ENCODE measurements at regions not wholly inside any gene's neighbourhood (a gene's known extent, or its start where the extent isn't known, plus 50 kb on each side); places are given as distances from the start of the nearest gene placed in this dataset.

GRCh38 chr13:29954082-29955028 lies 103.9 kb upstream of the UBL3 start:
- Histone ChIP-seq H3K27ac (ENCODE audit: low read depth, low read length) (no peak overlapping the region), H3K9ac (ENCODE audit: low read length in 5 of 5) (no peak overlapping the region), H3K4me1 (ENCODE audit: control insufficient read depth in 5 of 5, insufficient read depth in 5 of 5, low read length in 5 of 5) (peaks cover 0 to 13% (median 7%) of the 10 kb centered on the region in 5 donors), H3K27me3 (ENCODE audit: control insufficient read depth in 5 of 5, insufficient read depth in 4 of 5, low read length in 5 of 5) (peaks cover 0 to 3% (median 0%) of the 10 kb centered on the region in 5 donors), H3K36me3 (ENCODE audit: control insufficient read depth in 5 of 5, insufficient read depth in 5 of 5, low read length in 5 of 5) (no peaks in the 10 kb centered on the region), H3K4me3 (ENCODE audit: low read depth in 1 of 5, low read length in 5 of 5) (no peak overlapping the region), H3K9me3 (ENCODE audit: control insufficient read depth in 5 of 5, low read length in 5 of 5) (no peaks in the 10 kb centered on the region)

- Histone ChIP-seq H3K4me1 (ENCODE audit: control insufficient read depth in 5 of 5, insufficient read depth in 5 of 5, low read length in 5 of 5) (peaks cover 0 to 13% (median 7%) of the 10 kb centered on the region in 5 donors), H3K27me3 (ENCODE audit: control insufficient read depth in 5 of 5, insufficient read depth in 4 of 5, low read length in 5 of 5) (peaks cover 0 to 4% (median 2%) of the 10 kb centered on the region in 5 donors), H3K27ac (ENCODE audit: low read depth, low read length) (no peak overlapping the region), H3K4me3 (ENCODE audit: low read depth in 1 of 5, low read length in 5 of 5) (no peak overlapping the region), H3K36me3 (ENCODE audit: control insufficient read depth in 5 of 5, insufficient read depth in 5 of 5, low read length in 5 of 5) (no peaks in the 10 kb centered on the region), H3K9me3 (ENCODE audit: control insufficient read depth in 5 of 5, low read length in 5 of 5) (no peaks in the 10 kb centered on the region), H3K9ac (ENCODE audit: low read length in 5 of 5) (no peak overlapping the region)
Observed at GRCh38 chr13:29953542-29953941, 103.1 kb upstream of the UBL3 start.

DNA sequence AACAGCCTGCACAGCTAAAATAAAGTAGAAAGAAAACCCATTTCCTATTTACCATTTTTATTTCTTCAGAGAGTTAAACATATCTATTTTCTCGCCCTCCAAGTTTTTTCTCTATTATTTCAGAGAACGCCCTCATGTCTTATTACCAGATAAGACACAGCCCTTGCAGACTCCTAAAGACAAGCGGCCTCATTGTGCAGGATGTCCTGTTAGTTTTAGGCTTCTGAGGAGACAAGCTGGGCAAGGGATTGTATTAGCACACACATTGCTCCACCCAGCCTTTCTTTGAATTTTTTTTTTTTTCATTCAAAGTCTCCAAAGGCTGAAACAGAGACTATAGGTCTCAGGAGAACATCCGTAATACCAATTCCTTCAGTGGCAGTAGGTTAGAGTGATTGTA lies 101.8 kb upstream of the UBL3 start:
- Histone ChIP-seq H3K4me3 (ENCODE audit: low read depth in 1 of 5, low read length in 5 of 5) (no peak overlapping the region), H3K4me1 (ENCODE audit: control insufficient read depth in 5 of 5, insufficient read depth in 5 of 5, low read length in 5 of 5) (peaks cover 0 to 13% (median 7%) of the 10 kb centered on the region in 5 donors), H3K9ac (ENCODE audit: low read length in 5 of 5) (no peak overlapping the region), H3K9me3 (ENCODE audit: control insufficient read depth in 5 of 5, low read length in 5 of 5) (no peaks in the 10 kb centered on the region), H3K27me3 (ENCODE audit: control insufficient read depth in 5 of 5, insufficient read depth in 4 of 5, low read length in 5 of 5) (peaks cover 0 to 4% (median 2%) of the 10 kb centered on the region in 5 donors), H3K36me3 (ENCODE audit: control insufficient read depth in 5 of 5, insufficient read depth in 5 of 5, low read length in 5 of 5) (no peaks in the 10 kb centered on the region), H3K27ac (ENCODE audit: low read depth, low read length) (no peak overlapping the region)

DNA sequence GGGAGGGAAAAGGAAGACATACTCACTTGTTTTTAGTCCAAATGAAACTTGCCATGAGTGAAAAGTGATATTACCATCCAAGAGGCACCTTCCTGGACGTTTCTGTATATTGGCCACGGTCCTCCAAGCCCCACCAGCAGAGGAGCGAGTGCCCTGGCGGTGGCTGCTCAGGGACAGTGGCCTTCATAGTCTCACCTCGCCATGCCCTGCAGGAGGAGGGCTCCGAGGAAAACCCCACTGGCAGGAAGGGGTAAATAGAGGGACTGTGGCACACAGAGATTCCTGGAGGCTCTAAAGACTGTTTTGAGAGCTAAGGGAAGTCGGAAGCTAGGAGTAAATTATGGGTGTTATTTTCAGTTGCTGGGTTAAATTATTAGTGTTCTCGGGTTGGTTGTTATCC lies 98.4 kb upstream of the UBL3 start:
- no peaks in the 10 kb centered on the region for H3K36me3 ChIP-seq (ENCODE audit: control insufficient read depth in 5 of 5, insufficient read depth in 5 of 5, low read length in 5 of 5)
- peaks cover 0 to 7% (median 1%) of the 10 kb centered on the region in 5 donors for H3K4me1 ChIP-seq (ENCODE audit: control insufficient read depth in 5 of 5, insufficient read depth in 5 of 5, low read length in 5 of 5)
- no peak overlapping the region for H3K27ac ChIP-seq (ENCODE audit: low read depth, low read length)
- peaks cover 0 to 2% (median 0%) of the 10 kb centered on the region in 5 donors for H3K27me3 ChIP-seq (ENCODE audit: control insufficient read depth in 5 of 5, insufficient read depth in 4 of 5, low read length in 5 of 5)
- no peaks in the 10 kb centered on the region for H3K9me3 ChIP-seq (ENCODE audit: control insufficient read depth in 5 of 5, low read length in 5 of 5)
- H3K9ac ChIP-seq (ENCODE audit: low read length in 5 of 5): no peak overlapping the region
- H3K4me3 ChIP-seq (ENCODE audit: low read depth in 1 of 5, low read length in 5 of 5): no peak overlapping the region

DNA sequence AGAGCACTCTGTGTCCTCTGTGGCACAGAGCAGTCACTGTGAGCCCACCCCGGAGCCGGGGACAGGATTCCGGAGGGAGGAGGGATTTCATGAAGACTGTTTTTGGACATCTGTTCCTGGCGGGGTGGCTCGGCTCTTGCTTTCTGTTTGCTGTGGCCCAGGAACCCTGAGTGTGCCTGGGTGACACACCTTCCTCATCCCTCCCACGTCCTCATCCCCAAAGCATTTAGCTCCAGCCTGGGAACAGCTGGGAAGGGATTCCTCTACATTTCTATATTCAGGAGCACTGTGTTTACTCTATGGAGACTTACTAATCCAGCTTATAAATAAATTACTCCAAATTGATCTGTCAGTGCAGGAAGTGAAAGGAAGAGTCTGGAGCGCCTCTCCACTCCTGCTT lies 97.8 kb upstream of the UBL3 start:
- no peaks in the 10 kb centered on the region for H3K9me3 ChIP-seq (ENCODE audit: control insufficient read depth in 5 of 5, low read length in 5 of 5)
- no peak overlapping the region for H3K9ac ChIP-seq (ENCODE audit: low read length in 5 of 5)
- peaks cover 0 to 2% (median 0%) of the 10 kb centered on the region in 5 donors for H3K4me1 ChIP-seq (ENCODE audit: control insufficient read depth in 5 of 5, insufficient read depth in 5 of 5, low read length in 5 of 5)
- H3K36me3 ChIP-seq (ENCODE audit: control insufficient read depth in 5 of 5, insufficient read depth in 5 of 5, low read length in 5 of 5): no peaks in the 10 kb centered on the region
- H3K4me3 ChIP-seq (ENCODE audit: low read depth in 1 of 5, low read length in 5 of 5): no peak overlapping the region
- H3K27ac ChIP-seq (ENCODE audit: low read depth, low read length): no peak overlapping the region
- H3K27me3 ChIP-seq (ENCODE audit: control insufficient read depth in 5 of 5, insufficient read depth in 4 of 5, low read length in 5 of 5): peaks cover 0 to 2% (median 0%) of the 10 kb centered on the region in 5 donors

GRCh38 chr13:29947839-29948238 lies 97.4 kb upstream of the UBL3 start:
- no peaks in the 10 kb centered on the region for H3K4me1 ChIP-seq (ENCODE audit: control insufficient read depth in 5 of 5, insufficient read depth in 5 of 5, low read length in 5 of 5)
- peaks cover 0 to 2% (median 0%) of the 10 kb centered on the region in 5 donors for H3K27me3 ChIP-seq (ENCODE audit: control insufficient read depth in 5 of 5, insufficient read depth in 4 of 5, low read length in 5 of 5)
- H3K9me3 ChIP-seq (ENCODE audit: control insufficient read depth in 5 of 5, low read length in 5 of 5): no peaks in the 10 kb centered on the region
- H3K4me3 ChIP-seq (ENCODE audit: low read depth in 1 of 5, low read length in 5 of 5): no peak overlapping the region
- no peak overlapping the region for H3K9ac ChIP-seq (ENCODE audit: low read length in 5 of 5)
- no peaks in the 10 kb centered on the region for H3K36me3 ChIP-seq (ENCODE audit: control insufficient read depth in 5 of 5, insufficient read depth in 5 of 5, low read length in 5 of 5)
- no peak overlapping the region for H3K27ac ChIP-seq (ENCODE audit: low read depth, low read length)

GRCh38 chr13:29946093-29946492 lies 95.7 kb upstream of the UBL3 start:
- no peaks in the 10 kb centered on the region for H3K36me3 ChIP-seq (ENCODE audit: control insufficient read depth in 5 of 5, insufficient read depth in 5 of 5, low read length in 5 of 5)
- no peak overlapping the region for H3K4me3 ChIP-seq (ENCODE audit: low read depth in 1 of 5, low read length in 5 of 5)
- H3K27ac ChIP-seq (ENCODE audit: low read depth, low read length): no peak overlapping the region
- H3K9me3 ChIP-seq (ENCODE audit: control insufficient read depth in 5 of 5, low read length in 5 of 5): no peaks in the 10 kb centered on the region
- H3K9ac ChIP-seq (ENCODE audit: low read length in 5 of 5): no peak overlapping the region
- H3K4me1 ChIP-seq (ENCODE audit: control insufficient read depth in 5 of 5, insufficient read depth in 5 of 5, low read length in 5 of 5): no peaks in the 10 kb centered on the region
- peaks cover 0 to 2% (median 0%) of the 10 kb centered on the region in 5 donors for H3K27me3 ChIP-seq (ENCODE audit: control insufficient read depth in 5 of 5, insufficient read depth in 4 of 5, low read length in 5 of 5)

DNA sequence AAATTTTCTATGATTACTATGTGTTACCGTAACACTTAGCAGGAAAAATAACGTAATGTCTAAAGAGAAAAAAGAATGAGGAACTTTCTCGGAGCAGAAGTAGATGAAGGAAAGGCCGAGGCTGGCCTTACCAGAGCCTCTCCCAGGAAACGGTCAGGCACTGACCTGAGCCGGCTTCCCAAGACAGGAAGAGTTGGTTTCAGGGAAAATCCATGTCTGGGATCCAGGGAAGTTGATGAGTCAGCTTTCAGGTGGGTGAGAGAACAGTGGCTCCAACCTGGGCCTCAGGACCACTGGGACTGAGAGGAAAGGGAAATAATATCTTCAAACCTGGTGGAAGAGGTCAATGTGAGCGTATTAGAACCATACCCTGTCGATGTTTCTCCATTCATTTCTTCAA lies 93.3 kb upstream of the UBL3 start:
- Histone ChIP-seq H3K27ac (ENCODE audit: low read depth, low read length) (no peak overlapping the region), H3K9ac (ENCODE audit: low read length in 5 of 5) (no peak overlapping the region), H3K4me1 (ENCODE audit: control insufficient read depth in 5 of 5, insufficient read depth in 5 of 5, low read length in 5 of 5) (no peaks in the 10 kb centered on the region), H3K27me3 (ENCODE audit: control insufficient read depth in 5 of 5, insufficient read depth in 4 of 5, low read length in 5 of 5) (no peaks in the 10 kb centered on the region), H3K4me3 (ENCODE audit: low read depth in 1 of 5, low read length in 5 of 5) (no peak overlapping the region), H3K9me3 (ENCODE audit: control insufficient read depth in 5 of 5, low read length in 5 of 5) (no peaks in the 10 kb centered on the region), H3K36me3 (ENCODE audit: control insufficient read depth in 5 of 5, insufficient read depth in 5 of 5, low read length in 5 of 5) (no peaks in the 10 kb centered on the region)

GRCh38 chr13:29943273-29943672 lies 92.9 kb upstream of the UBL3 start:
- Histone ChIP-seq H3K36me3 (ENCODE audit: control insufficient read depth in 5 of 5, insufficient read depth in 5 of 5, low read length in 5 of 5) (no peaks in the 10 kb centered on the region), H3K4me3 (ENCODE audit: low read depth in 1 of 5, low read length in 5 of 5) (no peak overlapping the region), H3K9ac (ENCODE audit: low read length in 5 of 5) (no peak overlapping the region), H3K27ac (ENCODE audit: low read depth, low read length) (no peak overlapping the region), H3K27me3 (ENCODE audit: control insufficient read depth in 5 of 5, insufficient read depth in 4 of 5, low read length in 5 of 5) (no peaks in the 10 kb centered on the region), H3K9me3 (ENCODE audit: control insufficient read depth in 5 of 5, low read length in 5 of 5) (no peaks in the 10 kb centered on the region), H3K4me1 (ENCODE audit: control insufficient read depth in 5 of 5, insufficient read depth in 5 of 5, low read length in 5 of 5) (no peaks in the 10 kb centered on the region)

DNA sequence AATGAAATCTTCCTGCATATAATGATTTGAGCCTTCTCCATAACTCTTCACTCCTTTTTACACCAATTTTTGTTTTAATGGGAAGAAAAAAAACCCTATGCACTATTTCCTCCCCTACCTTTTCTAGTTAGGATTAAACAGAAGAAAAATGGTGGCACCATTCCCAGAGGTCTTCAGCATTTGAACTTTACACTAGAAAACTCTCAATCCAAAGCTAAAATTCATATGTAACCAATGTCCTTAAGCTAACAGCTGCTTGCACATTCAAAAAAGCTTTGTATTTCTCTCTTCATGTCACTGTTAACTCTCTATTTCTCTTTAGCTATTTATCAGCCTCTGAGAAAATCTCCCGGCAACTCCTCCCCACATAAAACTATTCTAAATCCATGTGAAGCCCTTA lies 90.3 kb upstream of the UBL3 start:
- Histone ChIP-seq H3K9ac (ENCODE audit: low read length in 5 of 5) (no peak overlapping the region), H3K27me3 (ENCODE audit: control insufficient read depth in 5 of 5, insufficient read depth in 4 of 5, low read length in 5 of 5) (peaks cover 0 to 6% (median 0%) of the 10 kb centered on the region in 5 donors), H3K27ac (ENCODE audit: low read depth, low read length) (no peak overlapping the region), H3K4me1 (ENCODE audit: control insufficient read depth in 5 of 5, insufficient read depth in 5 of 5, low read length in 5 of 5) (peaks cover 0 to 4% (median 0%) of the 10 kb centered on the region in 5 donors), H3K36me3 (ENCODE audit: control insufficient read depth in 5 of 5, insufficient read depth in 5 of 5, low read length in 5 of 5) (no peaks in the 10 kb centered on the region), H3K9me3 (ENCODE audit: control insufficient read depth in 5 of 5, low read length in 5 of 5) (no peaks in the 10 kb centered on the region), H3K4me3 (ENCODE audit: low read depth in 1 of 5, low read length in 5 of 5) (no peak overlapping the region)
